Panc1 (cell line): ENCODE measurements at regions not wholly inside any gene's neighbourhood (a gene's known extent, or its start where the extent isn't known, plus 50 kb on each side); places are given as distances from the start of the nearest gene placed in this dataset.

ENCODE experiments used
- CTCF ChIP-seq: fragments of 450-650 bp; IDR thresholded peaks from 2 replicates; pipeline ENCODE4 v1.5.1; 2017; ENCODE audit warnings: mild to moderate bottlenecking
- POLR2AphosphoS5 ChIP-seq: IDR thresholded peaks from 2 replicates; pipeline ENCODE4 v1.6.1; 2012; ENCODE audit warnings: mild to moderate bottlenecking, low read depth, low read length, moderate library complexity
- TCF7L2 ChIP-seq: IDR thresholded peaks from 2 replicates; pipeline ENCODE4 v1.6.1; 2011; ENCODE audit warnings: mild to moderate bottlenecking, low read depth, low read length, inconsistent platforms

- TF ChIP-seq CTCF (no peak), TCF7L2 (no peak), POLR2AphosphoS5 (no peak)
Measured at GRCh38 chr3:83063446-83063845, 1302.0 kb upstream of the GBE1 start.
